ENCODE measurements at regions not wholly inside any gene's neighbourhood (a gene's known extent, or its start where the extent isn't known, plus 50 kb on each side); places are given as distances from the start of the nearest gene placed in this dataset.

DNA sequence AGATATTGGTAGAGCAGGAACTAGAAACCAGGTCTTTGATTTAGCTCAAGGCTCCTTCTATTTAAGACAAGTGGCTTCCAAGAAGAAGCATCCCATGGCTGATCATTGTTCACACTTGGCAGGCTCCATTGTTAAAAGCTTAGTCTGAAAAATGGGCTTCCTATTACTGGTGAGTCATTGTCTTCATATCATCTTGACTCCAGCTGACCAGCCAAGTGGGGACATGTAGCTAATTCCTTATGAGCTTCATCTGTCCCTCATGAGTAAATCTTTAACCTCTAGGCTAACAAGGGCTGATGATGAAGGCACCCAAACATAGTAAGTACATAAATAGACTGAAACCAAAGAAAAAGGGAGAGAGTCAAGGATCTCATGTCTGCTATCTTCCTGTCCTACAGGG is 530.3 kb upstream of the KLF4 start:
- DNase-seq (ENCODE audit: low read depth, low spot score) (no peak), FAIRE-seq (no peak)
- intact Hi-C loops (cut with micrococcal nuclease) (no loop called here), dilution Hi-C loops (cut with MboI; ENCODE audit: extremely low pct_ligation_motif_present, low sequenced_read_pairs) (no loop called here)
- H3K27me3 ChIP-seq (ENCODE audit: control insufficient read depth in 2 of 2, insufficient read depth in 2 of 2, low read length in 2 of 2) = no peaks in the 10 kb centered on the region
- no peaks in the 10 kb centered on the region for H3K79me2 ChIP-seq (ENCODE audit: control insufficient read depth, insufficient read depth, low read length)
- no peaks in the 10 kb centered on the region for H3K36me3 ChIP-seq (ENCODE audit: control insufficient read depth in 2 of 2, extremely low read depth in 1 of 2, insufficient read depth in 2 of 2, low read length in 2 of 2)
- CTCF ChIA-PET = no interaction called here
- BruUV-seq (replicated peaks) = no TSS peak
- no peak for TF ChIP-seq CTCF (IDR thresholded peaks at IDR 0.05; ENCODE audit: extremely low read depth in 1 of 2, insufficient read depth in 1 of 2, low read depth in 1 of 2, low read length in 2 of 2)
- no peak for TF ChIP-seq FOS (IDR thresholded peaks at IDR 0.05; ENCODE audit: borderline replicate concordance, insufficient read depth, low read length)
- no peak for TF ChIP-seq POLR2AphosphoS5 (IDR thresholded peaks at IDR 0.05; ENCODE audit: insufficient read depth, low read depth, low read length)
- TF ChIP-seq GATA2 (IDR thresholded peaks at IDR 0.05; ENCODE audit: insufficient read depth, insufficient read length, low read depth, low read length) = no peak
- no peak for TF ChIP-seq JUN (IDR thresholded peaks at IDR 0.05; ENCODE audit: borderline replicate concordance, insufficient read depth, insufficient read length, low read depth)
- no peak overlapping the region for H2AFZ ChIP-seq (ENCODE audit: low read depth, low read length)
- H3K9me3 ChIP-seq (replicated peaks; ENCODE audit: control insufficient read depth, insufficient read depth, low read length) = no peaks in the 10 kb centered on the region
- H4K20me1 ChIP-seq (replicated peaks; ENCODE audit: control insufficient read depth, extremely low read depth, insufficient read depth, low read length) = no peaks in the 10 kb centered on the region
- H3K27ac ChIP-seq (ENCODE audit: insufficient read depth, low read depth, low read length) = no peak overlapping the region
- no peaks in the 10 kb centered on the region for H3K4me1 ChIP-seq (ENCODE audit: control insufficient read depth, extremely low read depth, insufficient read depth, low read length)
- H3K4me3 ChIP-seq (replicated peaks in 1 of 3; ENCODE audit: insufficient read depth in 1 of 3, low read depth in 1 of 3, low read length in 3 of 3) = no peak overlapping the region
- no peak overlapping the region for H3K4me2 ChIP-seq (ENCODE audit: insufficient read depth, low read length)
- POLR2A ChIA-PET = no interaction called here
- no peak overlapping the region for H3K9ac ChIP-seq (replicated peaks; ENCODE audit: extremely low read depth, insufficient read depth, low read length)
- H3K9me1 ChIP-seq (replicated peaks; ENCODE audit: control insufficient read depth, extremely low read depth, insufficient read depth, low read length) = no peaks in the 10 kb centered on the region

DNA sequence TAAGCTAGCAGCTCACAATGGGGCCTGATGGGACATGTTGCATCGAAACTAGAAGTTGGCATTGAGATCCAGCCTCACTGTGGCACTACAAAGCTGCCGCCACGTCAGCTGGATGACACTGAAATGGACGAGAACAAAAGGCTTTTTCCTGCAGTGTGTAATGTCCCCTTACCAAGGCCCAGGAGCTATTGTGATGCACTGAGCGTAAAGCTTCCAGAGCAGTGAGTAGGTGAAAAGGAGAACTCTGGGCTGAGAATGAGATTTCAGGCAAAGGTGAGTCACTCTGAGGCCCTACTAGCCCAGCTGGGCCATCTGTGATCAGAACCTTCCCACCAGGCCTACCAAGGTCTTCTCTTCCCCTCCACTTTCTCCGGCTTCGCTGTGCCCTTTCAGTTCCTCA is 528.1 kb upstream of the KLF4 start:
- no peaks in the 10 kb centered on the region for H3K27me3 ChIP-seq (ENCODE audit: control insufficient read depth in 2 of 2, insufficient read depth in 2 of 2, low read length in 2 of 2)
- FAIRE-seq (no peak), DNase-seq (ENCODE audit: low read depth, low spot score) (no peak)
- no peaks in the 10 kb centered on the region for H3K36me3 ChIP-seq (ENCODE audit: control insufficient read depth in 2 of 2, extremely low read depth in 1 of 2, insufficient read depth in 2 of 2, low read length in 2 of 2)
- H3K9ac ChIP-seq (replicated peaks; ENCODE audit: extremely low read depth, insufficient read depth, low read length) = no peak overlapping the region
- no peaks in the 10 kb centered on the region for H3K9me1 ChIP-seq (replicated peaks; ENCODE audit: control insufficient read depth, extremely low read depth, insufficient read depth, low read length)
- ChIA-PET POLR2A (no interaction called here), CTCF (no interaction called here)
- intact Hi-C loops (cut with micrococcal nuclease) (no loop called here), dilution Hi-C loops (cut with MboI; ENCODE audit: extremely low pct_ligation_motif_present, low sequenced_read_pairs) (no loop called here)
- no peaks in the 10 kb centered on the region for H3K79me2 ChIP-seq (ENCODE audit: control insufficient read depth, insufficient read depth, low read length)
- H3K4me2 ChIP-seq (ENCODE audit: insufficient read depth, low read length) = no peak overlapping the region
- BruUV-seq (replicated peaks) = no TSS peak
- H3K4me1 ChIP-seq (ENCODE audit: control insufficient read depth, extremely low read depth, insufficient read depth, low read length) = no peaks in the 10 kb centered on the region
- H3K9me3 ChIP-seq (replicated peaks; ENCODE audit: control insufficient read depth, insufficient read depth, low read length) = no peaks in the 10 kb centered on the region
- H4K20me1 ChIP-seq (replicated peaks; ENCODE audit: control insufficient read depth, extremely low read depth, insufficient read depth, low read length) = no peaks in the 10 kb centered on the region
- no peak overlapping the region for H3K27ac ChIP-seq (ENCODE audit: insufficient read depth, low read depth, low read length)
- TF ChIP-seq POLR2A (IDR thresholded peaks at IDR 0.05; ENCODE audit: low read depth, low read length) (no peak), POLR2AphosphoS5 (IDR thresholded peaks at IDR 0.05; ENCODE audit: insufficient read depth, low read depth, low read length) (no peak), MYC (IDR thresholded peaks at IDR 0.05; ENCODE audit: low read depth, low read length) (no peak), FOS (IDR thresholded peaks at IDR 0.05; ENCODE audit: borderline replicate concordance, insufficient read depth, low read length) (no peak), GATA2 (IDR thresholded peaks at IDR 0.05; ENCODE audit: insufficient read depth, insufficient read length, low read depth, low read length) (no peak), JUN (IDR thresholded peaks at IDR 0.05; ENCODE audit: borderline replicate concordance, insufficient read depth, insufficient read length, low read depth) (no peak), CTCF (IDR thresholded peaks at IDR 0.05; ENCODE audit: extremely low read depth in 1 of 2, insufficient read depth in 1 of 2, low read depth in 1 of 2, low read length in 2 of 2) (no peak), EZH2 (IDR thresholded peaks at IDR 0.05; ENCODE audit: borderline replicate concordance, low read depth, low read length, severe bottlenecking) (no peak)
- TF ChIP-seq, protein P1, sequence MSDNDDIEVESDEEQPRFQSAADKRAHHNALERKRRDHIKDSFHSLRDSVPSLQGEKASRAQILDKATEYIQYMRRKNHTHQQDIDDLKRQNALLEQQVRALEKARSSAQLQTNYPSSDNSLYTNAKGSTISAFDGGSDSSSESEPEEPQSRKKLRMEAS (IDR thresholded peaks at IDR 0.05; ENCODE audit: insufficient read depth, insufficient read length) = no peak
- H3K4me3 ChIP-seq (replicated peaks in 1 of 3; ENCODE audit: insufficient read depth in 1 of 3, low read depth in 1 of 3, low read length in 3 of 3) = no peak overlapping the region
- no peak overlapping the region for H2AFZ ChIP-seq (ENCODE audit: low read depth, low read length)

Measured in endothelial cell of umbilical vein (primary cell).